ENCODE measurements at regions not wholly inside any gene's neighbourhood (a gene's known extent, or its start where the extent isn't known, plus 50 kb on each side); places are given as distances from the start of the nearest gene placed in this dataset.

- no peaks in the 10 kb centered on the region for H3K36me3 ChIP-seq
- peaks cover 10% of the 10 kb centered on the region for H3K9me3 ChIP-seq (ENCODE audit: severe bottlenecking)
- no peak for TF ChIP-seq CTCF (IDR thresholded peaks at IDR 0.05; ENCODE audit: low read depth, low read length)
- H3K27ac ChIP-seq: no peak overlapping the region
- no peak overlapping the region for H3K4me3 ChIP-seq (ENCODE audit: low read depth, low read length)
- no peak for DNase-seq
- H3K27me3 ChIP-seq (ENCODE audit: insufficient read depth, low read depth, severe bottlenecking): no peaks in the 10 kb centered on the region
Observed at GRCh38 chr2:16208921-16209320, 268.6 kb downstream of the MYCN start.

GRCh38 chr2:16208241-16208797, 268.0 kb downstream of the MYCN start:
- Histone ChIP-seq H3K4me3 (ENCODE audit: low read depth, low read length) (no peak overlapping the region), H3K27me3 (ENCODE audit: insufficient read depth, low read depth, severe bottlenecking) (no peaks in the 10 kb centered on the region), H3K9me3 (ENCODE audit: severe bottlenecking) (peaks cover 10% of the 10 kb centered on the region), H3K36me3 (no peaks in the 10 kb centered on the region), H3K27ac (no peak overlapping the region)
- no peak for DNase-seq
- TF ChIP-seq CTCF (IDR thresholded peaks at IDR 0.05; ENCODE audit: low read depth, low read length): no peak

- H3K27me3 ChIP-seq (ENCODE audit: insufficient read depth, low read depth, severe bottlenecking): no peaks in the 10 kb centered on the region
- no peak for TF ChIP-seq CTCF (IDR thresholded peaks at IDR 0.05; ENCODE audit: low read depth, low read length)
- H3K27ac ChIP-seq: no peak overlapping the region
- no peaks in the 10 kb centered on the region for H3K36me3 ChIP-seq
- H3K4me3 ChIP-seq (ENCODE audit: low read depth, low read length): no peak overlapping the region
- peaks cover 10% of the 10 kb centered on the region for H3K9me3 ChIP-seq (ENCODE audit: severe bottlenecking)
- DNase-seq: no peak
Observed at GRCh38 chr2:16207611-16208010, 267.3 kb downstream of the MYCN start.

- no peaks in the 10 kb centered on the region for H3K36me3 ChIP-seq
- TF ChIP-seq CTCF (IDR thresholded peaks at IDR 0.05; ENCODE audit: low read depth, low read length): no peak
- DNase-seq: no peak
- no peak overlapping the region for H3K27ac ChIP-seq
- H3K4me3 ChIP-seq (ENCODE audit: low read depth, low read length): no peak overlapping the region
- H3K9me3 ChIP-seq (ENCODE audit: severe bottlenecking): peaks cover 10% of the 10 kb centered on the region
- H3K27me3 ChIP-seq (ENCODE audit: insufficient read depth, low read depth, severe bottlenecking): no peaks in the 10 kb centered on the region
Observed at GRCh38 chr2:16207151-16207550, 266.8 kb downstream of the MYCN start.

GRCh38 chr2:16206191-16206944, 266.0 kb downstream of the MYCN start:
- no peak for TF ChIP-seq CTCF (IDR thresholded peaks at IDR 0.05; ENCODE audit: low read depth, low read length)
- H3K27ac ChIP-seq: no peak overlapping the region
- H3K4me3 ChIP-seq (ENCODE audit: low read depth, low read length): no peak overlapping the region
- no peak for DNase-seq
- H3K9me3 ChIP-seq (ENCODE audit: severe bottlenecking): peaks cover 10% of the 10 kb centered on the region
- H3K36me3 ChIP-seq: no peaks in the 10 kb centered on the region
- no peaks in the 10 kb centered on the region for H3K27me3 ChIP-seq (ENCODE audit: insufficient read depth, low read depth, severe bottlenecking)

Data from WERI-Rb-1 (cell line).